A204.1 (cell line): ENCODE measurements at regions not wholly inside any gene's neighbourhood (a gene's known extent, or its start where the extent isn't known, plus 50 kb on each side); places are given as distances from the start of the nearest gene placed in this dataset.
"Not testable (repeated sequence)": the region's sequence is repeated elsewhere in the genome, so short reads cannot be mapped to it uniquely, and the experiment has no call there.

Experiments
- FAIRE-seq: peaks from 2 replicates; lab custom pipeline; 2012; peaks lifted over from hg19 to GRCh38; lab: Jason Lieb, UNC

DNA sequence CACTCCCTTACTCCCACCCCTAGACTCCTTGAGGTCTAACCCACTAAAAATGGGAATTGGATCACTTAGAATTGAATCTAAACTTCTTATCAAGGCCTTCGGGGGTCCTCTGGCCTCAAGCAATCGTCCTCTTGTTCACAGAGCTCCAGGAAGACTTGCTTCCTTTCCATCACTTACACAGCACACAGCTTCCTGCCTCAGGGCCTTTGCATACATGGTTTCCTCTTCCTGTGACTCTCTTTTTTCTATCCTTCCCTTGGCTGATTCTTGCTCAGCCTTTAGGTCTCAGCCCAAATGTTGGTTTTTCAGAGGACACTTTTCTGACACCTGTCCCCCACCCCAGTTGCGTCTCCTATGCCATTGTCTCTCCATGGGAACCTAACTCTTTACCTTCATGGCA lies 50.0 kb upstream of the ALDH1B1 start:
- FAIRE-seq, result no peak

DNA sequence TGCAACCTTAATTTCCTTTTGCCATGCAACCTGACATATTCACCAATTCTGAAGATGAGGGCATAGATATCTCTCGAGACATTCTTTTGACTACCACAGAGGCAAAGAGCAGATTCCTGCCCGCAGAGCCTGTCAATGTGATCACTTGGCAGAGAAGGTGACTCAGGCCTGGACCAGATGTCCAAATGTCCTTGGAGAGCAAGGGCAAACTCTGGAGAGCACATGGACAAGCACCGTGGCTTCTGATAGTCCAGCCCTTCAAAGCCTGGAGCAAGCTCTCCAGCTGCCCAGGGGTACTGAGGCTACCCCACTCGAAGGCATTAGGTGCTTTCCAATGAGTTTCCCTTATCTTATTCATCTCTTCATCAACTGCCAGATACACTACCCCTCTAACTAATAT lies 50.4 kb upstream of the ALDH1B1 start:
- no peak for FAIRE-seq

DNA sequence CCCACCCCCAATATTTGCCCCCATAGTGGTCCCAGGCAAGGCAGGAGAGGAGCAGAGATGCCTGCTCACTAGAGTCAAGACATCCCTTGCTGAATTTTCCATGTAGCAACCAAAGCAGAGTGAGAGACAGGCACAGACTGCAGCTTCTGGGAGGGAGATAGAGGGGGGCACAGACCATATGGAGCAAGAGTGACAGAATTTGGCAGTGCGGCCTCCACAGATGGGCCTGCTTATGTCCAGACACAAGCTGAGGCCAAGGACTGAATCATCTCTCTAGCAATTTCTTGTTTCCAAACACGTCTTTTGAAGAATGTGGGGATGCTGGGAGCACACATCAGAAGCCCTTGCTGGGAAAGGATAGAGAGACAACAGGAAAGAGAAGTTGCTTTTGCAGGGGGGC lies 53.0 kb upstream of the ALDH1B1 start:
- FAIRE-seq, result no peak

DNA sequence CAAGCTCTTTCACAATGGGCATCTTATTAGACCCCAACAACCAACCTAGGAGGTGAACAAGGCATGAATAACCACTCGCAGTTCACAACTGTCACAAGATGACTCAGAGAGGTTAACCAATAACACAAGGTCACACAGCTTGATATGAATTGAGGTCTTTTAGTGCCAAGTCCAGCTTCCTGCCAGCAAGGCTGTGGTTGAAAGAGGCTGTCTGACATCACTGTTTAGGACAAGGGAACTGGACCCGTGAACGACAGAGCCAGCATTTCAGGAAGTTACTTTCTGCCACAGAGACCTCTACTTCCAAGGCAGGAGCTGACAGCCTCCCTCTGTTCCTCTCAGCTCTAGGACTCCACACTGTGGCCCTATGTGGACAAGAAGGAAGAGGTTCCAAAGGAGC lies 53.4 kb upstream of the ALDH1B1 start:
- no peak for FAIRE-seq

DNA sequence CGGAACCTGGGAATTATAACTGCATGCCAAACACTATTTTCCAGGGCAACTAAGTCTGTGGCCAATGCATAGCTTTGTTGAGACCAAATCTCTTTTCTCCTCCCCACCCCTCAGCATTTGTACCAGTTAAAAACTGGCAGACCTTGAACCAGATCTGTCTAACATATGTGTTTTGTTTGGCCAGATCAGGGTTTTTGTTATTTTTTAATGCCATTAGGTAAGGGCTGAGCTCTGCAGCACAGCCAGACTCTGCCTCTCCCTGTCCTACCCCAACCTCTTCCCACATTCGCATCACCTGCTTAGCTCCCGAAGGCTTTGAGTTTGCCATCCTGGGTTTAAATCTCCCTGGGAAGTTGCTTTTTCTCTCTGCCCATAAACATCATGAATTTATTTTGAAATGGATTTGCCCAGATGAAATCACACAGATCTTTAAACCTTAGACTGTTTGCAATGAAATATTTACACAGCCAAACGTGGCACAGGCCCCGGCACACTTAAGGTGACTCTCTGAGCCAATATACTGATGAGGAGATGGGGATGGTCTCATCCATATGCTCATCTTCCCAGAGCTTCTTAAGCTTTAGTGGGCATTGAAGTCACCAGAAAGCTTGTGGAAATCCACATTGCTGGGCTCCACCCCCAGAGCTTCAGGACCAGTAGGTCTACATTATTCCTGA lies 54.0 kb upstream of the ALDH1B1 start:
- no peak for FAIRE-seq

DNA sequence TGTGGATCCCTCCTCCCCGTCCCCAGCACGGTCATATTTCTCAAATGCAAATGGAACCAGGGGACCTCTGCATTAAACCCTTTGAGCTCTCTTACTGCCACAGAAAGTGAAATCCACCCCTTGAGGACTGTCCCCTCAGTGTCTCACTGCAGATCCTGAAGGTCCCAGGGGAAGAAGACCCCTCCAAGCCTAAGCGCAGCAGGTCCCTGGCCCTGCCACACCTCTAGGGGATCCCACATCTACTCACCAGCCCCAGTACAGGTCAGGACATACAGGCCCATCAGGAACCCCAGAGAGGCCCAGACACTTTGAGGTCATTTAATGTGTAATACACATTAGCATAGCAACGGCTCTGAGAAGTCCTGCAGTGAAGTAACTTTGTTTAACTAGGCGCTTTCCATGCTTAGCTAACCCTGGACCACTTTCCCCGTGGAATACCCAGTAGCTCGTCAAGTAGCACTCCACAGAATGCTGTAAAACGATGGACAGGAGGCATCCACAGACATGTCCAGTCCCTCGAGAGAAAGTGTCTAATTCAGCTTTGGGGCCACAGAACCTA lies 54.7 kb upstream of the ALDH1B1 start:
- no peak for FAIRE-seq

DNA sequence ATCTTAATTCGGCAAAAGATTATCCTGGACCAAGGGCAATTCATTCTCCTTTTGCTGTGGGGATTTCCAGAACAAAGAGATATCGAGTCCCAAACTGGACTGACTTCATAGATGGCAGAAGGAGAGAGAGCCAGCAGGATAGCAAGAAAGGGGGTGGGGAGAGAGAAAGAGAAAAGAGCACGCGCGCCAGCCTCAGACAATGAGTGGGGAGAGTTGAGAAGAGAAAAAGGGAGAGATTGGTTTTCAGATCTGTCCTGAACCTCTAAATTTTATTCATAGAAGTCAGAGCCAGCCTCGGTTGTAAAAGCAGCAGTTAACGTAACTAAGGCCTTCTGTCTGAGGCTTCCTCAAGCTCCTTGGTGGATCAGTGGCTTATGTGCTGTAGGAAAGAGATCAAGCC lies 55.3 kb upstream of the ALDH1B1 start:
- FAIRE-seq, result no peak

DNA sequence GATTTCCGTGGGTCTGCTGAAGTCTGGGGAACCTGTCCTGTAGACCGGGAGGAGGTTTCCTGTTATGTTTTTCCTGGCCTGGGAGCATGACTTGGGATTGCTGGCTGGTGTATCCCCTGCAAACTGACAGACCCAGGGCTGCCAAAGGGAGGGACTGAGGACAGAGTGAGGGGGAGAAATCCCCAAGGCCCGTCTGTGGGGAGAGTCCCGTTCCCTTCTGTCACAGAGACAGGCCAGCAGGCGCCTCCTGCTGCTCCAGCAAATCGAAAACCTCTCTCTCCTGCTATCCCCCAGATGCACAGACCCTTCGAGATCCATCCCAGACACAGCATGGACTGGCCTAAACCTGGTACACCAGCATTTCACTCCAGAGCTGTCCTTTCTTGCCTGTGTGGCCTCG lies 56.2 kb upstream of the ALDH1B1 start:
- FAIRE-seq, result no peak

DNA sequence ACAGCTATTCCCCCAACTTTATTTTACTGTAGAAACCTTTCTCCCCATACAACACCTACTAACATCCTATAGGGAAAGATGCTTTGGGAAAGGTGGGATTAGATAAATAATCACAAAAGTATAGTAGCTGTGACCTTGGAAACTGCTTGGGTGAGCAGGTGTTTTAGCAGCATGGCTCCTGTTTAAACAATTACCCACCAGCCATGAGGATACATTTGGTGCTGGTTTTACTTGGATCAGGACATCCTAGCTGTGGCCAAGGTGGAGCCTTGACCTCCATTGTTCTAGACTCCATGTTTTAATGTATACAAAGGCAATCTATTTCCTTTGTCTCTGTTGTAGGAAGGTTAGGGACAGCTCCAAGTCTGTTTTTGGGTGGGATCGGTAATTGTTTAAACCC lies 56.8 kb upstream of the ALDH1B1 start:
- no peak for FAIRE-seq

DNA sequence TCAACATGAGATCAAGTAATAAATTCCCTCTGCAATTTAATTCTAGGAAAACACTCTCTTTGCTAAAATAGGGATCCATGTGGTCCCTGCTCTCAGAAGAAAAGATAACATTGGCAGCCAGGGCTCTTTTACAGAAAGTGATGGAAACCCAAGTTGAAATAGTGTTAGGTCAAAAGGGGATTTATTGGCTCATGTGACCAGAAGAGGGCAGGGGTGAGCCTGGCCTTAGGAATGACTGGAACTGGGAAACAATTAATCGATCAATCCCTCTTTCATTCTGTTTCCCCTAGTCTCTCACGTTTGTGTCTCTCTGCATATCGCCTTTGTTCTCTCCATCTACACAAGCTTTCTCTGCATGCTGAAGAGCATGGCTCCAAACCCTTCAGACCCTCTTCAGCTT lies 58.3 kb upstream of the ALDH1B1 start:
- FAIRE-seq, result no peak

DNA sequence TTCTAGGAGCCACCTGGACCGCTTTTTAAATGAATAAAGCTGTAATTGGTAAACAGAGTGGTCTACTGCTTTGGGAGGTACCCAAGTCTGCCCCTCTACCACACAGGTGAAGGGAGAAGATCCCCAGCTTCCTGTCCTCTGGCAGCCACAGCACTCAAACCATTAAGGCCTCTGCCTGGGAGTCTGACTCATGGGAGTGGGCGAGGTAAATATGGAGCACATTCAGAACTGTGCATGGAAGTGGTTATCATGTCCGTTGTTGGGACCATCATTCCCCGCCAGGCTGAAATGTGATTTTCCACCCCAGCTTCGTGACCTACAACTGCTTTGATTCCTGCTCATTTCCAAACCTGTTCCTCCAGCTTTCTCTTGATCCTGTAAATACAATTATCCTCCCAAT lies 59.5 kb upstream of the ALDH1B1 start:
- no peak for FAIRE-seq

DNA sequence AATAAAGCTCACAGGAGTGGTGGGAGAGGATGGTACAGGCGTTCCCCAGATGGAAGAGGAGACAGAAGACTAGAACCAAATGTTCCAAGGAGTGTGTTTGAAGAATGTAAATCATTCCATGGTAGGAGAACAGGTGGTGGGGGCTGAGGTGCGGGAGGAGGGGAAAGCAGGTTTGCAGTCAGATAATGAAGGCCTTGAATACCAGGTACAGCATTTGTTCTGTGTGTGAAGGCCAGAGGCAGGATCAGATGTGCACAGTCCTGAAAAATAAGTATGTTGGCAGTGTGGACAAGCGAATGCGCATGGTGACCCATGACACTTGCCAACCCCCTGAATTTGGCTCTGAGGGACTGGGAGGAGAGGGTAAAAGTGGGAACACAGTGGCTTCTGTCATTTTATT lies 59.9 kb upstream of the ALDH1B1 start:
- no peak for FAIRE-seq

DNA sequence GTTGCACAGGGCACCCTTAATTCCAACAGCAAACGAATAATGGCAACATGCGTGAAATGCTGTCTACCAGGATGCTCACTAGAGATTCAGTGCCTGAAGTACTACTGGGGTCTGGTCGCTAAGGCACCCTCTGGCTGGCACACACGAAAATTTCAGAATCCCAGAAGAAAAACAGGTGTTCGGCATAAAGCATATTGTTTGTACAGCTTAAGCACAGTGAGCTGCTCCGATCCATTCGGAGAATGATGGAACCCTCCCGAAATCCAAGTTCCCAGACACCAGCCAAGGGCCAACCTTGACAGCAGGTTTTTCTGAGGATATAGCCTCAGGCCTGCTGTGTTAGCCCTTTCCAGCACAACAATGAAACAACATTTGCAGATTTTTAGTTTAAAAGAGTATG lies 61.4 kb upstream of the ALDH1B1 start:
- FAIRE-seq, result no peak

DNA sequence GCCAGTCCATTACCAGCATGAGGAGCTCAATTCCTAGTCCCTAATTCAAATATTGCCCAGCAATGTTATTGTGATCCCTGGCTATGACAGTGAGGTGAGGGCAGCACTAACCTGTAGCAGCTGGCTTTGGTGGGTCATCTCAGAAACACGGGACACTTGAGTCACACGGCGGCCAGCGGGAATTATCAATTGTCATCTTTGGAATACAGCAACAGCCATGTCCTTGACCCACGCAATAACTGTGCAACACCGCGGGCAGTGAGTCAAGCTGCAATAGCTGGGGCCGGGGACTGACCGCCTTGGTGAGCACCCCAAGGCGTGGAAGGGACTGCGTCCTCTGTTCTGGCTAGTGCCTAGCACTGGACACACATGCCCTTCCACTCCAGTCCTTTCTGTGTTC lies 62.5 kb upstream of the ALDH1B1 start:
- FAIRE-seq, result no peak

DNA sequence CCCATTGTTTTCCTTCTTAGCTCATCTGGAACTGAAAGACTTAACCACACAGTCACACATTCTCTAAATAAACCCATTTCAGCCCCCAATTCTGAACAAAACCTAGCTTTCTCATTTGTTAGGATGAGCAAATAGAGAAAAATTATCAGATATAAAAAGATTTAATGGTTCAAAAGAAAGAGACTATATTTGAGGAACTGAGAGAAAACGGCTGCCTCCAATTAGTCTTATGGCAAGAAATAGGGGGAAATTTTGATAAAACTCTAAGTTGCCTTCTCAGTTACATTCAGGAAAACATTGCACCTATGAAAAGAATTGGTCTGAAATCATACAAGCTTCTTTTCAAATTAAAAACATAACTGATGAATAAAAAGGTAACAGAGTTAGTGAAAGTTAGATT lies 63.7 kb upstream of the ALDH1B1 start:
- no peak for FAIRE-seq

DNA sequence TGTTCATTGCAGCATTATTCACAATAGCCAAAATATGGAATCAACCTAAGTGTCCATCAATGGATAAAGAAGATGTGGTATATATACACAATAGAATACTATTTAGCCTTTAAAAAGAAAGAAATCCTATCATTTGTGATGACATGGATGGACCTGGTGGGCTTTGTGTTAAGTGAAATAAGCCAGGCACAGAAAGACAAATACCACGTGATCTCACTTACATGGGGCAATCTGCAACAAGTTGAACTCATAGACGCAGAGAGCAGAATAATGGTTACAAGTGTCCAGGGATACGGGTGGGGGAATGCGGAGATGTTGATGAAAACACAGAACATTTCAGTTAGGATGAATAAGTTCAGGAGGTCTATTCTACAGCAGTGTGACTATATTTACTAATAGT lies 66.4 kb upstream of the ALDH1B1 start:
- FAIRE-seq, result no peak

DNA sequence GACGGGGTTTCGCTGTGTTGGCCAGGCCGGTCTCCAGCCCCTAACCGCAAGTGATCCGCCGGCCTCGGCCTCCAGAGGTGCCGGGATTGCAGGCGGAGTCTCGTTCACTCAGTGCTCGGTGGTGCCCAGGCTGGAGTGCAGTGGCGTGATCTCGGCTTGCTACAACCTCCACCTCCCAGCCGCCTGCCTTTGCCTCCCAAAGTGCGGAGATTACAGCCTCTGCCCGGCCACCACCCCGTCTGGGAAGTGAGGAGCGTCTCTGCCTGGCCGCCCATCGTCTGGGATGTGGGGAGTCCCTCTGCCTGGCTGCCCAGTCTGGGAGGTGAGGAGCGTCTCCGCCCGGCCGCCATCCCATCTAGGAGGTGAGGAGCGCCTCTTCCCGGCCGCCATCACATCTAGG lies 68.3 kb upstream of the ALDH1B1 start:
- not testable (repeated sequence) for FAIRE-seq

DNA sequence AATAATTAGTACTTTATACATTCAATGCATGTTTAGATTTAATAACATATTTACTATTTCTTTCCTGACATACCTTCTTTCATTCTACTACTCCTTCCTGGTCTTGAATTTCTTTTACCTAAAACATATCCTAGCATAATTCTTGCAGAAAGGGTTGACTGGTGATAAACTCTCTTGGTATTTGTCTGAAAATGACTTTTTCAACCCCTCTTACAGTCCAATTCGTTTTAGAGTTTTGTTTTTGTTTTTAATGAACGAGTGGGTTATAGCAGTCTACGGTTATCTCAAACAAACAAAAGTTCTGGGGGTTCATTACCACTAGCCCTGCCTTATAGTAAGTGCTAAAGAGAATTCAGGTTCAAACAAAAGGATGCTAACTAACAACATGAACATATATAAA lies 69.6 kb upstream of the ALDH1B1 start:
- no peak for FAIRE-seq

DNA sequence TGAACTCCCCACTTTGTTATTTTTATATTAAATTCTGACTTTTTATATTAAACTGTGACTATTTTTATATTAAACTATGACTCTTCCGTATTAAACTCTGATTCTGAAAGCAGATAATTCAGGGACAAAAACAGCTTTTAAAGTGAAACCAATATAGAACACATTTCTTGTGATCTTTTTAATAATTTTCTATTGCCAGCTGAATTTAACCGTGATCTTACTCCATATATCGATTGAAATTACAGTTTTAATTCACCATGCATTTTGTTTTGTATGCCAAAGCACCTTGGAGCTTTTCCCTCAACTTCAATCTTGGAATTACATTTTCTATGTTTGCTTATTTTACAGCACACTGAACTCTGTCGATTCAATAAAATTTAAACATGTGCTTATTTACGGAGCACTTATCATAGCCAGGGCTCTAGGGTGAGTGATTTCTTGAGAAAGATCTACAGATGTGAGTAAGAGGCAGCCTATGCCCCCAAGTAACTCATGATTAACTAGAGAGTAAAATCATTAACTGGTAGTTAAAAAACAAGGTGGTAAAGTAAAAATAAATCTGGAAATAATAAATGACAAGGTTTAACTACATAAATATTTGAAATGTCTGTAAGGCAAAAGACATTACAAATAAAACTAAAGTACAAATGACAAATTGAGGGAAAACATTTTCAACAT lies 72.9 kb upstream of the ALDH1B1 start:
- FAIRE-seq, result no peak

DNA sequence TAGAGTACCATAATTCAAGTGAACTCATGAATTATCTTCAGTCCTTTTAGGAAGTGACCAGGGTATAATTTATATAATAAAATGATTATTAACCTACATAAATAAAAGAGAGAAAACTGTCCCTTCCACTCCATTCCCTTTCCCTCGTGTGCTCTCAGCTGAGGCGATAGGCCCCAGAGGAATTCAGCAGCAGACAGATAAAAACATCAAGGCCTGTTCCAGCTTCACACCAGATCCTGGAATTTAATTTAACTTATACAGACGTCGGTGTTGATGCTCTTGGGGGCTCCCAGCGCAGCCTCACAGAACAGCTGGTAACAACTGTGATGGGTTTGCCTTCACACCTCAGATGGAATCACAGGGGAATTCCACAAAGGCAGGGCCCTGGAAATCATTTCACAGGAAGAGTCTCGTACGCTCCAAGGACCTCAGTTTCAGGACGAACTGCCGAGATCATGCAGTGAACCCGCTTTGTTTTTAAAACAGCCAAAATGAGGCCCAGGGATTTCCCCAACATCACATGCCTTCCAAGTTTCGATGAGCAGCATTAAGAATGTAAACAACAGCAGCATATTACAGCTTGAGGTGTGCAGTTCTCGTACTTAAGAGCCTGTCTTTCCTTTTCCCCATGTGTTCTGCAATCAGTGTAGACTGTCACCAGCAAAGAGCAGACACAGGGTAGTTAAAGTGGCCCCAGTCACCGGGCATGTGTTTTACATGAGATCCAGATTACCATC lies 73.6 kb upstream of the ALDH1B1 start:
- no peak for FAIRE-seq

DNA sequence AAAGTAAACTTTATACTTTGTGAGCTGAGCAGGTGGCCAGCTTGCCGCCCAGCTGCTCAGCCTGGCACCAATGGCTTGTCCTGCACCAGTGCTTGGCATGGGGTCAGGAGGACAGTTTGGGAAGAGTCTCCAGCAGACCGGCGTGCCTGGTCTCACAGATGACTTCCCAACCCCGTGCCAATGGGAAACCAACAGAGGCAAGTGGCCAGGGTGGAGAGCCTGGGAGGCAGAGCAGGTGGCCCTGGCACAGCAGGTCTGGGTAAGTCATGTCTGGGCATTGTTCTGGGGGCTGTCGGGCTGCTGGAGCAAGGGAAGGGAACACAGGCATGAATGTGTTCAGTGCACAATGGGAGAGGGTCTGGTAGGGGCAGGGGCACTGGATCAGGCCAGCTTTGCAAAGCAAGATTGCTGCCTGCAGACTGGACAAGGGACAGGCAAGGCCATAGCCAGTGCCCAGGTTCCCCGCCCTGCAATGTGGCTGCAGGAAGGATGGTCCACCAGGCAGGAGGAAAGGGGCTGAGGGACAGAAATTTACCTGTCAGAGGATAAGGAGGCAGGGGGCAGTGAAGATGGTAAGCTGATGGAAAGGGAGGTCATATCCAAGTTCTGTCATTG lies 76.2 kb upstream of the ALDH1B1 start:
- no peak for FAIRE-seq

DNA sequence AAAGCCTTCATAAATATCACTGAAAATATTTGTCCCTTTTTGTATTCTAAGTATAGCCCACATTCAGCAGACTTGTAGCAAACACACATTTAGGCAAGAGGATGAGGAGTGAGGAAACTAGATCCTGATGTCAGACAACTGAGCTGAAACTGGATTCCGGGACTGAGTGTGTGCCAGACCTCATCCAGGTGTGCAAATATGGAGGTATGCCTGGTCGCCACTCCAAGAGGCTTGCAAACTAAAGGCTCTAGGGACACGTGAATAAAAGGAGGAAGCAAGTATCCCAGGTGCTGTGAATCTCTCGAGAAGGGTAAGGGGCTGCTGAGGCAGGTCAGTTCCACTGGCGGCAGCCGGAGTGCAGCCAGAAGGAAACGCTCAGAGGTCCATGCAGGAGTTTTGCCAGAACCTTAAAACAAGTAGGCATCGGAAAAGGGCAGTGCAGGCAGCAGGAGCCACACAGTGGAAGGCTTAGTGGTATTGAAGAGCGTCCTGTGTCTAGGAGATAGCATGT lies 77.4 kb upstream of the ALDH1B1 start:
- no peak for FAIRE-seq

DNA sequence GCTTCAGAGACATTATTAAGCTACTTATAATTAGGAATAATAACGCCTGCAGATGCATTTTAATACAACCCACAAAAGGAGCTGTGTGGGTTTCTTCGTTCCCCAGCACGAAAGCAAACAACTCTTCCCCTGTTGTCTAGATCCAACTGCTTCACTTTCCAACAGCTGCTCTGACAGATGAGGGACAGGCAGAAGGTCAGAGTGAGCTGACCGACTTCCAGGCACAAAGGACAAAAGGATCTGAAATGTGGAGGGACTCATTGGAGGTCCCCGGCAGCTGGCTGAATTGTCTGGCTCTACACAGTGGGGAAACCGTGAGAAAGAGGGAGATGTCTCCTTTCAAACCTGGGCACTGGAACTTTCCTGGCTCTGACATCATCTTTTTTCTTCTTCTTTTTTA lies 79.1 kb upstream of the ALDH1B1 start:
- no peak for FAIRE-seq
